Thymus (tissue), 11 donors: ENCODE measurements at regions not wholly inside any gene's neighbourhood (a gene's known extent, or its start where the extent isn't known, plus 50 kb on each side); places are given as distances from the start of the nearest gene placed in this dataset.

ENCODE experiments used
- DNase-seq, 9 donors: peaks; one replicate each; pipeline ENCODE4 v3.0.0-alpha.2; 2013; ENCODE audit warnings: low spot score in 9 of 9, low read depth in 6 of 9, missing footprints in 1 of 9
- H3K27ac ChIP-seq, 2 donors: one replicate each; pipeline ENCODE4 v1.5.1; 2013; ENCODE audit warnings: control low read depth in 1 of 2, low read depth in 1 of 2, low read length in 1 of 2, mild to moderate bottlenecking in 1 of 2, moderate library complexity in 1 of 2
- H3K27me3 ChIP-seq, 2 donors: one replicate each; pipeline ENCODE4 v1.5.1; 2013; ENCODE audit warnings: low read length in 1 of 2; ENCODE audit not compliant: control insufficient read depth in 2 of 2, insufficient read depth in 1 of 2
- H3K36me3 ChIP-seq, 2 donors: one replicate each; pipeline ENCODE4 v1.5.1; 2013; ENCODE audit warnings: low read length in 1 of 2, mild to moderate bottlenecking in 1 of 2, moderate library complexity in 1 of 2; ENCODE audit not compliant: control insufficient read depth in 2 of 2, insufficient read depth in 2 of 2
- H3K4me1 ChIP-seq, 2 donors: one replicate each; pipeline ENCODE4 v1.5.1; 2013; ENCODE audit warnings: low read length in 2 of 2; ENCODE audit not compliant: control insufficient read depth in 2 of 2, insufficient read depth in 2 of 2
- H3K4me3 ChIP-seq, 2 donors: one replicate each; pipeline ENCODE4 v1.5.1; 2013; ENCODE audit warnings: low read length in 2 of 2, control low read depth in 1 of 2, mild to moderate bottlenecking in 1 of 2
- H3K9me3 ChIP-seq, 2 donors: one replicate each; pipeline ENCODE4 v1.5.1; 2013; ENCODE audit warnings: low read length in 1 of 2, mild to moderate bottlenecking in 1 of 2; ENCODE audit not compliant: control insufficient read depth in 2 of 2, insufficient read depth in 1 of 2
- WGBS: extraction: QIAGEN DNeasy Blood & Tissue Kit; methylation state at CpG from one replicate; pipeline ENCODE4 v1.1.7; 2013; 5-methylcytosine and 5-hydroxymethylcytosine counted together
- donor health status: healthy.

DNA sequence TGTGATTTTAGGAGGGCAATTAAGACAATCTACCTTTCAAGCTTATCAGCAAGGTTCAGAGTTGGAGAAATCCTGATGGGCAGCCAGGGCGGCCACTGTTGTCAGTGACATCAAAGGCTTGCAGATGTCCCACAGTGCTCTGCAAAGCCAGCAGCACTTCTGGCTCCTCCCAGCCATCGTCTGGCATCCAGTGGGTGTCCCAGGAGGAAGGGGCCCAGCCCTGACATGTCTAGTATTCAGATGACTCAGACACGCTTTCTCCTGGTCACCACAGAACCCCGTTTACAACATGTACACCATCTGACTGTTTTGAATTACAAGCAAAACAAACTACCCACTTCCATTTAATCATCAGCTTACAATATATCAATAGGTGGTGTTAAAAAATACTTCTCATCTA lies 61.4 kb downstream of the CYRIA start:
- no peak for DNase-seq
- Histone ChIP-seq H3K27ac (no peak overlapping the region), H3K4me1 (peaks cover 0 to 2% of the 10 kb centered on the region in 2 donors)

DNA sequence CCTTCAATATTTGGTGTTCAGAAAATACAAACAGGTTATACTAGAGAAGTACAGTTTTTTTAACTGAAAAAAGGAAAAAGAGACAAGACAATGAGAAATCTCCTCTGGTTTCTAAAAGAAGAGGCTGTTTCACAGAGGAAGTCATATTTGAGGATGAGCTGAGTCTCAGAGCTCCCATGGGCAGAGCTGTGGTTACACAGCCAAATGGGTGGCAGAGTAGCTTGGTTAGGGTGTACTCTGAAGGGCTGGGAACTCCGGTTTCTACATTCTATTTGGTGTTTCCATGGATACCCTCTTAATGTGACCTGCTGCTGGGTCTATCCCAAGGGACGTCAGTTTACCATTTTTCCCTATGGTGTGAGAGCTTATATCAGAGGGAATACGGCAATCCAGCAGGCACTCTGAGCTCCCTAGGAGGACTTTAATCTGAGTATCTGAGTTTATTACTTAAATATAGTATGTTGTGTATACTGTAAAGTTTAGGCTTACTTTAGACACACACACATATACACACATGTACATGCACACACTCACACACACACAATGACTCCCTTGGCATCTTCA lies 74.2 kb downstream of the CYRIA start:
- no peaks in the 10 kb centered on the region for H3K36me3 ChIP-seq
- no peak overlapping the region for H3K27ac ChIP-seq
- no peak overlapping the region for H3K4me3 ChIP-seq
- H3K4me1 ChIP-seq, result no peaks in the 10 kb centered on the region
- H3K9me3 ChIP-seq, result no peaks in the 10 kb centered on the region
- H3K27me3 ChIP-seq, result no peaks in the 10 kb centered on the region
- 94% methylated on average over 3 of the region's 3 CpGs for WGBS
- no peak for DNase-seq

More for the DNA sequence above, 61.4 kb downstream of the CYRIA start:
- Histone ChIP-seq H3K27me3 (no peaks in the 10 kb centered on the region), H3K9me3 (no peaks in the 10 kb centered on the region), H3K36me3 (no peaks in the 10 kb centered on the region), H3K4me3 (no peak overlapping the region)
- WGBS, result 90% methylated on average over 4 of the region's 4 CpGs

DNA sequence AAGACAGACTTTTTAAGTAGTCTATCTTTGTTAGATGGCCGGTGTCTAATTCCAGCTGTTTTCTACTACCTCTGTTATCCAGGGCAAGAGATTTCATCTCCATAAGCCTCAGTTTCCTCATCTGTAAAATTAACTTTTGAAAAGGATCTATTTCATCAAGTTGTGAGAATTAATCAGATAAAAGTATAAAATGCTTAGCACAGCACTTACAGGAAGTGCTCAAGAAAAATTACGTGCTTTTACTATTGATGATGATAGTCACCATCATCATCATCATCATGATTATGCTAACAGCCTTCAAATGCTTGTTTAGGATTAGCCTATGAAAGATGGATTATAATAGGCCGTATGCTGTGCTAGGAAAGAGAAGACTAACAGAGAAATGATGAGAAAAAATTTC lies 76.2 kb downstream of the CYRIA start:
- Histone ChIP-seq H3K27me3 (no peaks in the 10 kb centered on the region), H3K36me3 (no peaks in the 10 kb centered on the region), H3K4me3 (no peak overlapping the region), H3K27ac (no peak overlapping the region), H3K9me3 (no peaks in the 10 kb centered on the region), H3K4me1 (no peaks in the 10 kb centered on the region)
- DNase-seq, result no peak
- WGBS, result 94% methylated on average over 3 of the region's 3 CpGs

DNA sequence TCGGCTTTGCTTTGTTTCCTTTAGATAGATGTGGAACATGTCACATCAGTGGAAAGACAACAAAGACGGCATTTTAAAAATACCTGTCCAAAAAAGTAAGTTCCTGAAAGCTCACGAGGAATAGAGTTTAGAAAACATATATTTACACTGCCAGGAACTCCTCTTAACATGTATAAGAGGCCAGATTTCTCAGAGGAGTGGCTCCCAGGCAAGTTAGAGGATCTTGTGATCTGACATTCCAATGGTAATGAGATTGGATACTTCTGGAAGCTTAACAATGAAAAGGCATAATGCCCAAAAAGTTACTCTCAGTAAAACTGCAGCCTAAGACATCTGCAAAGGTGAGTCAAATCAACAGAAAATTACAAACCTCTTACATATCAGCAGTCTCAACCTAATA lies 77.1 kb downstream of the CYRIA start:
- WGBS, result 88% methylated on average over 3 of the region's 3 CpGs
- H3K36me3 ChIP-seq, result no peaks in the 10 kb centered on the region

DNA sequence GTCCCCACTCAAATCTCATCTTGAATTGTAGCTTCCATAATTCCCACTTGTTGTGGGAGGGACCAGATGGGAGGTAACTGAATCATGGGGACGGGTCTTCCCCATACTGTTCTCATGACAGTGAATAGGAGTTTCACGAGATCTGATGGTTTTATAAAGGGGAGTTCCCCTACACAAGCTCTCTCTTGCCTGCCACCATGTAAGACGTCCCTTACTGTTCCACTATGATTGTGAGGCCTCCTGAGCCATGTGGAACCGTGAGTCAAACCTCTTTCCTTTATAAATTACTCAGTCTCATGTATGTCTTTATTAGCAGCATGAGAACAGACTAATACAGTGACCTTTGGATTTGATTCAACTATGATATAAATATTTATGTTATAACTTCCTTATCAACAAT lies 78.0 kb downstream of the CYRIA start:
- H3K4me3 ChIP-seq, result no peak overlapping the region
- H3K27me3 ChIP-seq, result no peaks in the 10 kb centered on the region
- no peaks in the 10 kb centered on the region for H3K9me3 ChIP-seq
- H3K4me1 ChIP-seq, result no peaks in the 10 kb centered on the region
- no peak overlapping the region for H3K27ac ChIP-seq
- WGBS, result 88% methylated on average over 4 of the region's 4 CpGs
- H3K36me3 ChIP-seq, result no peaks in the 10 kb centered on the region
- DNase-seq, result no peak

More for the DNA sequence above, 77.1 kb downstream of the CYRIA start:
- Histone ChIP-seq H3K27ac (no peak overlapping the region), H3K9me3 (no peaks in the 10 kb centered on the region), H3K4me1 (no peaks in the 10 kb centered on the region), H3K4me3 (no peak overlapping the region), H3K27me3 (no peaks in the 10 kb centered on the region)
- DNase-seq, result no peak

DNA sequence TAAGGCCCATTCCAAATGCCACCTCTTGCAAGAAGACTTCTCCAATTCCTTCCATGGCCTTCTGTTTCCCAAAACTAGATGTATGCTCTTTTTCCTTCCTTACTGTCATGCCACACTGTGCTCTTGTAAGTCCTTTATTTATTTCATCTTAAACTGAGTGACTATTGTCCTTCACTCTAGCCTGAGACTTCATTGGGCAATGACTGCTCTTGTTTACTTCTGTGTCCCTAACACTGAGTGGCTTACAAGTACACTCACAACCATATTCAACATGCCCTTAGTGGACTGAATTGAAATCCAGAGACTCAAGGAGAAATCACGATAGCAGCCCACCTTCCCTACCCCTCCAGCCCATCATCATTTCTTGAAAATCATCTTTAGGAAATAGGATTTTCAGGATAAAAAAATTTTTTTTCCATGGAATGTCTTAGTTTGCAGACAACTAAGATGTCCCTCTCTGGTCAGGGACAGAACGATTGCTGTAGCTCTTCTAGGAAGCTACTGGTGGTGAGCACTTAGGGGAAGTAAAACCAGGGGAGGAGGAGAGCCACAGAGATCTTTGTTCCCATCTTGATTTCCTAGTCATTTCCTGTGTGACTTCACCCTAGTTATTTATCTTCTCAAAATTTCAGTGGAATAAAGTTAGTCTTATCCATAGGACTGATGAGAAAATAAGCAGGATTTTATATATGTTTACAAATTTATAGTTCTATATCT lies 80.7 kb downstream of the CYRIA start:
- Histone ChIP-seq H3K36me3 (no peaks in the 10 kb centered on the region), H3K4me3 (no peak overlapping the region), H3K27ac (no peak overlapping the region), H3K27me3 (no peaks in the 10 kb centered on the region), H3K4me1 (no peaks in the 10 kb centered on the region), H3K9me3 (no peaks in the 10 kb centered on the region)
- DNase-seq, result no peak
- 60% methylated on average over 2 of the region's 2 CpGs for WGBS

DNA sequence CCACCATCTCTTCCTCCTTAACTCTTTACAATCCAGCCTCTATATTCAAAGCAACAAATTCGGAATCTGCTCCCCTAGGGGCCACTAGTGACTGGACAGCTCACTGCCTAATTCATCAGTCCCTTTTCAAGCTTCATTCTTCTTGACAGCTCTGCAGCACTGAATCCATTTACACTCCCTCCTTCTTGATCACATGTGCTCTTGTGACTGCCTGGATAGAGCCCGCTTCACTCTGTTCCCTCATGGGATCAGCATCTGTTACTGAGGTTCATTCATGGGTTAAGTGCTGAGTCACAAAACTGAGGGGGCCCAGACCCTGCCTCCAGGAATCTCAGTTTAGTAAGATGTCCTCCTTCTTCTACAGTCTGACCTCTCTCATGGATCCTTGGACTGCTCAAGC lies 81.5 kb downstream of the CYRIA start:
- H3K27me3 ChIP-seq, result no peaks in the 10 kb centered on the region
- no peak for DNase-seq
- no peaks in the 10 kb centered on the region for H3K4me1 ChIP-seq
- WGBS, result 93% methylated on average over 2 of the region's 2 CpGs
- H3K9me3 ChIP-seq, result no peaks in the 10 kb centered on the region
- no peak overlapping the region for H3K27ac ChIP-seq
- no peak overlapping the region for H3K4me3 ChIP-seq
- H3K36me3 ChIP-seq, result no peaks in the 10 kb centered on the region

DNA sequence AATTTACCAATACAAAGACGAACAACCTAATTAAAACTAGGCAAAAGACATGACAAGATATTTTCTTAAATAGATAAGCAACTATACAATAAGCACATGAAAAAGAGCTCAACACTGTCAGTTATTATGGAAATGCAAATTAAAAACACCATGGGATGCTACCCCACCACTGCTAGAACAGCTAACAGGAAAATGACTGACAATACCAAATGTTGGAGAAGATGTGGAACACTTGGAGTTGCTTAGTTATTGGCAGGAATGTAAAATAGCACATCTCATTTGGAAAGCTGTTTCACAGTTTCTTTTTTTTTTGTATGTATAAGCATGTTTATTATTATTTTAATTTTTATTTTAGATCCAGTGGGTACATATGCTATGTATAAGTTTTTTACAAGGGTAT lies 84.4 kb downstream of the CYRIA start:
- Histone ChIP-seq H3K27me3 (no peaks in the 10 kb centered on the region), H3K4me3 (no peak overlapping the region), H3K4me1 (no peaks in the 10 kb centered on the region), H3K9me3 (no peaks in the 10 kb centered on the region), H3K27ac (no peak overlapping the region), H3K36me3 (no peaks in the 10 kb centered on the region)
- no peak for DNase-seq
- 91% methylated on average over 1 of the region's 1 CpG for WGBS

DNA sequence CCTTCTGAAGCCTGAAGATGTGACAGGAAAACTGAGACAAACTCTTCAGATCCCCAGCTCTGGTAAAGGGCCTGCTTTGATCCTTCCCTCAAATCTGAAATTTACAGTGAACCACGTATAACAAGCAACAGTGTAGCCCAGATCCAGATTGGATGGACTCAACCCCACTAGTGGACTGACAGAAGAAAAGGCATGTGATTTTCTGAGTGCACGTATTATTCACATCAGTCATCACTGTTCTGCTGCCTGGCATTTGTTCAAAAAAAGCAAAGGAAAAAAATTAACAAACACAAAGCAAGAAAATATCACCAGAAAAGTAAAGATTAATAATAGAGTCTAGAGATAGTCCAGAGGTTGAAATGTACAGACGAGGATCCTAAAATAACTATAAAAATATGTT lies 87.6 kb downstream of the CYRIA start:
- H3K27ac ChIP-seq, result no peak overlapping the region
- no peak overlapping the region for H3K4me3 ChIP-seq
- no peaks in the 10 kb centered on the region for H3K27me3 ChIP-seq
- 96% methylated on average over 3 of the region's 3 CpGs for whole genome bisulfite sequencing
- no peaks in the 10 kb centered on the region for H3K4me1 ChIP-seq
- peaks cover 0 to 6% of the 10 kb centered on the region in 2 donors for H3K9me3 ChIP-seq
- no peaks in the 10 kb centered on the region for H3K36me3 ChIP-seq
- DNase-seq, result no peak
